Mucosa of descending colon (tissue), 3 donors: ENCODE measurements at regions not wholly inside any gene's neighbourhood (a gene's known extent, or its start where the extent isn't known, plus 50 kb on each side); places are given as distances from the start of the nearest gene placed in this dataset.

Experiments
- ATAC-seq: fragments of 200-7000 bp; cut with Tn5 transposase; one replicate; pipeline ENCODE4 v1.9.1; 2020; ENCODE audit warnings: mild to moderate bottlenecking, moderate library complexity
- DNase-seq, 3 donors: peaks; one replicate each; pipeline ENCODE4 v3.0.0-alpha.2; 2020
- H3K36me3 ChIP-seq: fragments of 200-600 bp; one replicate; pipeline ENCODE4 v1.8.0; 2021; ENCODE audit warnings: low read depth, mild to moderate bottlenecking
- H3K4me1 ChIP-seq: fragments of 200-600 bp; one replicate; pipeline ENCODE4 v1.8.0; 2021; ENCODE audit warnings: low read depth, mild to moderate bottlenecking
- H3K4me3 ChIP-seq: fragments of 200-600 bp; one replicate; pipeline ENCODE4 v1.8.0; 2021; ENCODE audit warnings: mild to moderate bottlenecking
- H3K9me3 ChIP-seq: fragments of 200-600 bp; one replicate; pipeline ENCODE4 v1.8.0; 2021; ENCODE audit warnings: mild to moderate bottlenecking
- CTCF ChIP-seq: fragments of 200-600 bp; IDR thresholded peaks from one replicate; pipeline ENCODE4 v1.8.0; 2022; ENCODE audit warnings: antibody characterized with exemption, mild to moderate bottlenecking
- intact Hi-C, 2 donors: fragments of 100-400 bp; cut with DNase I in 1 of 2; cut with micrococcal nuclease in 1 of 2; formaldehyde crosslinking; loops; one replicate each; pipeline versions ENCODE4 v1.11.0 to v1.11.1; 2022; cut with DNase I, micrococcal nuclease
- donor health status: DM: no; HTN: no; CAD: no; lungs with moderate emphysema.
- donor health status: DM: no; HTN: no; CAD: no.
- donor health status: DM: no; HTN: yes; CAD: no.

GRCh38 chr2:217683106-217683870, 319.5 kb downstream of the TNS1 start:
- Histone ChIP-seq H3K36me3 (no peaks in the 10 kb centered on the region), H3K4me3 (no peak overlapping the region), H3K9me3 (no peaks in the 10 kb centered on the region), H3K4me1 (no peaks in the 10 kb centered on the region)
- ATAC-seq = no peak
- no peak for TF ChIP-seq CTCF
- intact Hi-C loops = no loop called here
- DNase-seq = no peak

GRCh38 chr2:217681791-217682190, 321.0 kb downstream of the TNS1 start:
- no peak for ATAC-seq
- intact Hi-C loops = no loop called here
- H3K36me3 ChIP-seq = no peaks in the 10 kb centered on the region
- no peaks in the 10 kb centered on the region for H3K9me3 ChIP-seq
- no peak overlapping the region for H3K4me3 ChIP-seq
- no peaks in the 10 kb centered on the region for H3K4me1 ChIP-seq
- DNase-seq = no peak
- TF ChIP-seq CTCF = no peak

GRCh38 chr2:217680381-217680780, 322.4 kb downstream of the TNS1 start:
- intact Hi-C loops = no loop called here
- ATAC-seq (no peak), DNase-seq (no peak)
- Histone ChIP-seq H3K4me3 (no peak overlapping the region), H3K4me1 (no peaks in the 10 kb centered on the region), H3K9me3 (no peaks in the 10 kb centered on the region), H3K36me3 (no peaks in the 10 kb centered on the region)
- TF ChIP-seq CTCF = no peak

GRCh38 chr2:217673627-217674026, 329.2 kb downstream of the TNS1 start:
- DNase-seq (no peak), ATAC-seq (no peak)
- TF ChIP-seq CTCF = no peak
- H3K4me1 ChIP-seq = no peaks in the 10 kb centered on the region
- H3K4me3 ChIP-seq = no peak overlapping the region
- intact Hi-C loops = no loop called here
- no peaks in the 10 kb centered on the region for H3K36me3 ChIP-seq
- H3K9me3 ChIP-seq = no peaks in the 10 kb centered on the region

GRCh38 chr2:217672472-217672871, 330.3 kb downstream of the TNS1 start:
- H3K36me3 ChIP-seq = no peaks in the 10 kb centered on the region
- intact Hi-C loops = no loop called here
- DNase-seq (no peak), ATAC-seq (no peak)
- no peaks in the 10 kb centered on the region for H3K9me3 ChIP-seq
- TF ChIP-seq CTCF = no peak
- H3K4me3 ChIP-seq = no peak overlapping the region
- H3K4me1 ChIP-seq = no peaks in the 10 kb centered on the region

- intact Hi-C loops = no loop called here
- H3K9me3 ChIP-seq = no peaks in the 10 kb centered on the region
- no peak for ATAC-seq
- no peaks in the 10 kb centered on the region for H3K36me3 ChIP-seq
- no peak for TF ChIP-seq CTCF
- no peak for DNase-seq
- H3K4me1 ChIP-seq = no peaks in the 10 kb centered on the region
- H3K4me3 ChIP-seq = no peak overlapping the region
Observed at GRCh38 chr2:217671871-217672270, 330.9 kb downstream of the TNS1 start.
